GM12872 (cell line): ENCODE measurements at regions not wholly inside any gene's neighbourhood (a gene's known extent, or its start where the extent isn't known, plus 50 kb on each side); places are given as distances from the start of the nearest gene placed in this dataset.

Experiments
- CTCF ChIP-seq: IDR thresholded peaks from 3 replicates; pipeline ENCODE4 v1.5.1; 2011; ENCODE audit warnings: low read depth, mild to moderate bottlenecking, low read length, moderate library complexity; ENCODE audit not compliant: insufficient read depth

- peak; percentile 85 for TF ChIP-seq CTCF
These were observed 706.5 kb upstream of the MAN1A1 start for GRCh38 chr6:120056085-120056484.

- TF ChIP-seq CTCF: no peak
These were observed 705.5 kb upstream of the MAN1A1 start for GRCh38 chr6:120055071-120055470.

GRCh38 chr6:120039664-120040063 lies 690.1 kb upstream of the MAN1A1 start:
- TF ChIP-seq CTCF: no peak

- TF ChIP-seq CTCF: no peak
These were observed 682.3 kb upstream of the MAN1A1 start for GRCh38 chr6:120031837-120032236.

- no peak for TF ChIP-seq CTCF
These were observed 677.2 kb upstream of the MAN1A1 start for GRCh38 chr6:120026791-120027190.

- TF ChIP-seq CTCF: no peak
These were observed 660.5 kb upstream of the MAN1A1 start for GRCh38 chr6:120010075-120010474.

- TF ChIP-seq CTCF: no peak
These were observed 655.9 kb upstream of the MAN1A1 start for GRCh38 chr6:120005292-120005976.
